T47D (cell line): ENCODE measurements at regions not wholly inside any gene's neighbourhood (a gene's known extent, or its start where the extent isn't known, plus 50 kb on each side); places are given as distances from the start of the nearest gene placed in this dataset.
"Not testable (repeated sequence)": the region's sequence is repeated elsewhere in the genome, so short reads cannot be mapped to it uniquely, and the experiment has no call there.

ENCODE experiments used
- DNase-seq, 2 experiments: peaks; one replicate each; pipeline versions ENCODE4 v3.0.0 to v3.0.0-alpha.2; 2011 to 2012; ENCODE audit warnings: low read depth in 1 of 2, low spot score in 1 of 2
- JUND ChIP-seq: IDR thresholded peaks from 2 replicates; pipeline ENCODE4 v1.6.1; 2012; ENCODE audit warnings: low read depth
- in situ Hi-C: cut with HindIII; loops from 2 replicates; pipeline ENCODE4 v1.10.0; 2016; ENCODE audit warnings: low sequenced_read_pairs, low pct_unique_long_range_greater_than_20kb

DNA sequence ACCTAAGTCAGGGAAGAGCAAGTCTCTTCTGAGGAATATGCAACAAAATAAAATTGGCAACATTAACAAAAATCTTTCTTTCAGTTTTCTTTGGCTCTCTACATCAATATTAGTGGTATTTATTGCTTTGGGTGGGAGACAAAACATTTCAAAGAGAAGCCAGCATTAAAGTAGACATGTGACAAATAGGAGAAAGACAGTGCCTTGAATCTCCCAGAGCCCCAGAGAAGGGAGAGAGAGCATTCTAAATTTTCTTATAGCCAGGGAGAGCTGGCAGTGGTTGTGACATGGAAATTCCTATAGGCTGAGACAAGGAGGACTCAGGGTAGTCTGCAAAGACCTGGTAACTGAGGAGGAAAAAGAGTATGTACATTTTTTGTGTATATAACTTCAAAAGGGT, 79.4 kb upstream of the NREP start:
- no peak for DNase-seq
- TF ChIP-seq JUND = no peak
- in situ Hi-C loops = no loop called here

DNA sequence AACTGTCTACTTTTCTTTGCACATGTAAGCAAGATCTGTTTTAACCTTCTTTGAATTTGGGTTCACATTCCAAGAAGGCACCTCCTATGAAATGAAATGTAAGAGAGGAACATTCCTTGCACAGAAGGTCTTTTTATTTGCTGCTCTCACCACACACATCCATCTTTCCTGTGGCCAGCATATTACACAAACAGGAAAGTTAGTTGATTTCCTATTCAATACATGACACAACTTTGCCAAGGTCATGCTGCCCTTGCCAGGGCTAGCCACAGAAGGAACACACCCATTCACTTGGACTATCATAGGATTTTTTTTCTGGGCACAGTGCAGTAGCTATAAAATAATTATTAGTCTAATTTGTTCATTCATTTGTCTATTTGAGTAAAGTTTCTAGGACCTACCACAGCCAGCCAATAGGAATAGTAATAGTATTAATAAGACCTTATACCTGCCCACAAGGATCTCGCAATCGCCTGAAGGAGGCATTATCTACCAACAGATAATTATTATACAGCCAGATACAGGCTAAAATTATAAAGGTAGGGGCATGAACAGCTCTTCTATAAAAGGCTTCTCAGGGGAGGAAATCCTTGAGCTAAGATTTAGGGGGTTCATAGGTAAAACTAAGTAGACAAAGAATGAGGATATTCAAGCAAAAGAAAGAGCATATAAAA, 78.1 kb upstream of the NREP start:
- in situ Hi-C loops = no loop called here
- no peak for DNase-seq
- no peak for TF ChIP-seq JUND

DNA sequence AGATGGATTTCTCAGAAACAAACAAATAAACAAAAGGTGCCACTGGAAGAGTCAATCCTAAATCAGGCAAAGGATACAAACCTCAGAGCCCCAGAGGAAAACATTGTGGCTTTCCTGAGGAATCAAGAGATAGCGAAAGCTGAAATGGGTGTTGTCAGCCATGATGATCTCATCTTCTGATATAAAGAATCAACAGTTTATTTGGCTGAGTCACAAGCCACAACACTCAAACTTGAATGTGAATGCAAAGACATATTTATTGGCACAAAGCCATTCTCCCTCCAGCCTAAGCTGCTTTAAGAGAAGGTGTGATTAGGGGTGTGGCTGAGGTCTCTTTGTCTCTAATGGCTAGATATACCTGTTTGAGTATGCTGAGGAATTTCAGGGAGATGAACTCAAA, 73.3 kb upstream of the NREP start:
- DNase-seq = peak in 1 of 2 experiments; percentile 21
- TF ChIP-seq JUND = no peak

DNA sequence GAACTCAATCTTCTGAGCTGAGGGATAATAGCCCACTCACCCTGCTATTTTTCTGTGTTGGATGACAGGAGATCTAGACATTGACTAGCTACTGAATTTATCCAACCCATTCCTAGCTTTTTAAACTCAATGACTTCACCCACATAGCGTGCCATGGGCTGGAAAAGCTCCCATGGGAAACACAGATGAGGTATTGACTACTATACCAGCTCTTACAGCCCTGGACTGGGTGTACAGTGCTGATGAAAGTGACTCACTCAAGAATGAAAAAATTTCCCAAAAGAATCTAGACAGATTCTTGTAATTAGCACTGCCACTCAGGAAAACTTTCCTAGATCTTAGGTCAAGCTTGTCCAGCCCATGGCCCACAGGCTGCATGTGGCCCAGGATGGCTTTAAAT, 72.7 kb upstream of the NREP start:
- TF ChIP-seq JUND = no peak
- DNase-seq = no peak
- in situ Hi-C loops = no loop called here

More for the DNA sequence above, 73.3 kb upstream of the NREP start:
- in situ Hi-C loops = no loop called here

DNA sequence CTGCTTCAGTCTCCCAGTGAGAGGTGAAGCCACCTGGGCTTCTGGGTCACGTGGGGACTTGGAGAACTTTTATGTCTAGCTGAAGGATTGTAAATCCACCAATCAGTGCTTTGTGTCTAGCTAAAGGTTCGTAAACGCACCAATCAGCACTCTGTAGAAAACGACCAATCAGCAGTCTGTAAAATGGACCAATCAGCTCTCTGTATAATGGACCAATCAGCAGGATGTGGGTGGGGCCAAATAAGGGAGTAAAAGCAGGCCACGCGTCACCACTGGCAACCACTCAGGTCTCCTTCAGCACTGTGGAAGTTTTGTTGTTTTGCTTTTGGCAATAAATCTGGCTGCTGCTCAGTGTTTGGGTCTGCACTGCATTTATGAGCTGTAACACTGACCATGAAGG, 69.1 kb upstream of the NREP start:
- DNase-seq = no peak
- in situ Hi-C loops = no loop called here
- TF ChIP-seq JUND = no peak

DNA sequence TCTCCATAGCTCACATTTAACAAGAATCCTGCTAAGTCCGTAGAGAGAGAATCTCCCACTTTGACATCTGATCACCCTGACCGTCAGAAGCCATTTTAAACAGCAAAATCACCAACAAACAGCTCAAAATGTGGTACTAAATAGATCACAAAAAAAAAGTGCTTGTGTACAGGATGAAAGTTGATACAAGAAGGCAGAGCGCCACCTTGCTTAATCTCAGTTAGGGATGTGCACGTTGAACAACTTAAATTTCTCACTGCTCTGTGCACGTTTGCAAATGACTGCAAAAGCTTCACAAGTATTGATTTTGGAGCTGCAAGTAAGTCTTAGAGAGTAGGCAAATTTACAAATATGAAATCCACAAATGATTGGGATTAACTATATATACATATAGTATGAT, 63.1 kb upstream of the NREP start:
- in situ Hi-C loops = no loop called here
- DNase-seq = no peak

DNA sequence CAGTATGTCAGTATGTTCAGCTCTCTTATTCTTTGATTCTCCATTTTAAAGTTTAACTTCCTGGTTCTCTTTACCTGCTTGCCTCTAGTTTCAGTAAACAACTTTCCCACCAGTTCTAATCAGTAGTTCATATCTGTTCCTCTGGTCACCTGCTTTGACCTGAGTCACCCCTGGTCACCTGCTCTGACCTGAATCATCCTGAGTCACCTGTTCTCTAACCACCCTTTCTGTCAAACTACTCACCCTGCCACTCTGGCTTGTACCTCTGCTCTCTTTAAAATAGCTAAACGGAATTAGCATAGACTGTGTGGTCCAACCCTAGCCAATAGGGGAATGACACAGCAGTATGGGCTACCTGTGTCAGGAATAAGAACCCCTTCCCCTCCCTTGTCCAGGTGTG, 62.0 kb upstream of the NREP start:
- in situ Hi-C loops, DNase-seq: not testable (repeated sequence)

More for the DNA sequence above, 63.1 kb upstream of the NREP start:
- no peak for TF ChIP-seq JUND

DNA sequence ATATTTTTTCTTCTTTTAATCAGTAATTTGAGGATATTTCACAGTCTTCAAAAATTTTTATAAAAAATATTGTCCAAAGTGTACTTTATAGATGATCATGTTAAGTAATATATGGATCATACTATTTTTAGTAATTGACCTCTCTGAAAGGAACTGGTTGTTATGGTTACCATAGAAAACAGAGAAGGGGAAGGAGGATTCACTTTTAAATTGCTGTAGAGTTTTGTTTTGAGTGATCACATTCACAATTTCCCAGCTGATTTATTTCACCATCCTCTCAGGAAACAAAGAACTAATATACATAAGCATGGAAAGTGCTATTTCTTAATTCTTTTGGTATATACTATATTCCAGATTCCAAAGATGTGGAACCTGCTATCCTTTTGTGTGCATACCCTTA, 56.5 kb upstream of the NREP start:
- in situ Hi-C loops = no loop called here
- no peak for DNase-seq
- TF ChIP-seq JUND = no peak

DNA sequence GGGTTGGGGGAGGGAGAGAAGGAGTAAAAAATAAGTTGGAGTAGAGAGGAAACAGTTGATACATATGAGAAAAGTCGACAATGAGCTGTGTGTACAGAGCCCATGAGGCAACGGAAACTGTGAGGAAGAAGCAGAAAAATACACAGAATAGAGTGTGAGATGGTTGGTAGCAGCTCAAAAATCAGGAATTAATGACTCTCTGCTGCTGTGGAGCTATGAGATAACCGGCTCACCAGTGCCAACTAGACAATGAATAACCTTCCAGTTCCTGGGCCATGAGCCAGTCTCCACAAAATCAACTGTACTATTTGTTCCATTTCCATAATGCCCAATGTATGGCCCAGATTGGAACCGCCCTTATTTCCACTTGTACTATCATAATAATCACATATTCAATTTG, 53.1 kb upstream of the NREP start:
- in situ Hi-C loops = no loop called here
- DNase-seq = no peak
- no peak for TF ChIP-seq JUND
